SJCRH30 (cell line): ENCODE measurements at regions not wholly inside any gene's neighbourhood (a gene's known extent, or its start where the extent isn't known, plus 50 kb on each side); places are given as distances from the start of the nearest gene placed in this dataset.

Experiments
- DNase-seq, 2 experiments: peaks; one replicate each; pipeline ENCODE4 v3.0.0-alpha.2; 2015 to 2020
- H3K27ac ChIP-seq: fragments of 250-450 bp; sonication (Bioruptor Pico); 2 replicates; pipeline ENCODE4 v1.5.1; 2020; ENCODE audit warnings: mild to moderate bottlenecking, moderate library complexity
- H3K27me3 ChIP-seq: fragments of 250-450 bp; sonication (Bioruptor Pico); 2 replicates; pipeline ENCODE4 v1.5.1; 2020; ENCODE audit warnings: mild to moderate bottlenecking, moderate library complexity
- H3K36me3 ChIP-seq: fragments of 250-450 bp; sonication (Bioruptor Pico); 2 replicates; pipeline ENCODE4 v1.5.1; 2020; ENCODE audit warnings: mild to moderate bottlenecking, moderate library complexity
- H3K4me1 ChIP-seq: fragments of 250-450 bp; sonication (Bioruptor Pico); 2 replicates; pipeline ENCODE4 v1.5.1; 2020; ENCODE audit warnings: mild to moderate bottlenecking, moderate library complexity
- H3K4me3 ChIP-seq: fragments of 250-450 bp; sonication (Bioruptor Pico); 2 replicates; pipeline ENCODE4 v1.5.1; 2020; ENCODE audit warnings: mild to moderate bottlenecking, moderate library complexity
- H3K9me3 ChIP-seq: fragments of 250-450 bp; sonication (Bioruptor Pico); replicated peaks from 2 replicates; pipeline ENCODE4 v1.5.1; 2020; ENCODE audit warnings: mild to moderate bottlenecking, moderate library complexity

GRCh38 chr9:81289622-81290021 is 399.7 kb downstream of the TLE1 start:
- no peaks in the 10 kb centered on the region; the same call in 1 of the 2 replicates for H3K9me3 ChIP-seq
- no peaks in the 10 kb centered on the region for H3K27me3 ChIP-seq
- H3K27ac ChIP-seq, result no peak overlapping the region
- no peaks in the 10 kb centered on the region for H3K36me3 ChIP-seq
- no peak for DNase-seq
- H3K4me1 ChIP-seq, result peaks cover 10% of the 10 kb centered on the region; the same call in 1 of the 2 replicates
- H3K4me3 ChIP-seq, result no peak overlapping the region

- Histone ChIP-seq H3K36me3 (no peaks in the 10 kb centered on the region), H3K27ac (no peak overlapping the region), H3K27me3 (no peaks in the 10 kb centered on the region), H3K9me3 (peaks cover 3% of the 10 kb centered on the region), H3K4me1 (peaks cover 25% of the 10 kb centered on the region), H3K4me3 (no peak overlapping the region)
- DNase-seq, result no peak
These were observed 421.3 kb downstream of the TLE1 start for GRCh38 chr9:81268048-81268447.

DNA sequence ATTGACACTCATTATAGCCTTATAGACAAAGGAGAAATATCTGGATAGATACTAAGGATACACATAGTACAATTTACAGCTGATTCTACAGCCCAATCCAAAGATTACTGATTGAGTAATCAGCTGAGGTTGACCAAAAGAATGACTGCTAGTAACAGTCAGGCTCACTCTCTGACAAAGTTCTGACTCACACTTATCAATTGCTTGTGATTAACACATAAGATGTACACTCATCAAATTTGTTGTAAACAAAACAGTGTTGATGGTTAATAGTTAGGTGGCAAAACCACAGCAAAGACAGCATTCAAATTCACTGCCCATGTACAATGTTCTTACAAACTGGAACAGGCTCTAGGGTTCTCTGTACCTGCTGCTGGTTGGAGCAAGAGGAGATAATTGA is 422.7 kb downstream of the TLE1 start:
- Histone ChIP-seq H3K4me1 (peaks cover 25% of the 10 kb centered on the region), H3K9me3 (peaks cover 3% of the 10 kb centered on the region), H3K4me3 (no peak overlapping the region), H3K27me3 (no peaks in the 10 kb centered on the region), H3K27ac (no peak overlapping the region), H3K36me3 (no peaks in the 10 kb centered on the region)
- no peak for DNase-seq

- peak; percentile 6 to 23 for DNase-seq
- Histone ChIP-seq H3K4me3 (no peak overlapping the region), H3K27me3 (no peaks in the 10 kb centered on the region), H3K36me3 (no peaks in the 10 kb centered on the region), H3K9me3 (peaks cover 3% of the 10 kb centered on the region), H3K4me1 (peaks cover 25% of the 10 kb centered on the region), H3K27ac (no peak overlapping the region)
These were observed 423.3 kb downstream of the TLE1 start for GRCh38 chr9:81266086-81266485.

DNA sequence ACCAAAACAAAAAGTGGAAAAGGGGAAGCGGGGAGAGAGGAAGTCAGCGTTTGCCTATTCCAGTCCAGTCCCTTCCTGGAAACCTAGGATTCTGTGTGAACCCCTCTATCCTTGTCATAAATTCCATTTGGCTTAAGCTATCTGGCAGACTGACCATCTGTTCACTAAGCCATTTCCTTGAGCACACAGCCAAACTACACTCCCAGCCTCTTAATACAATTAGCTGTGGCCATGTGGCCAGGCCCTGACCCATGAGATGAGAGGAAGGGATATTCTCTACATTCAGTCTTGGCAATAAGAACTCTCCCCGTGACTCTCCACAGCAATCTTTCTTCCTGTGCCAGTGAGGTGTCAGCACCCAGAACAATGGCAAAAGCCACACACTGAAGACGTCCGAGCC is 424.8 kb downstream of the TLE1 start:
- Histone ChIP-seq H3K9me3 (peaks cover 3% of the 10 kb centered on the region), H3K27ac (peak overlapping the region; percentile 82), H3K27me3 (no peaks in the 10 kb centered on the region), H3K4me1 (peaks cover 25% of the 10 kb centered on the region), H3K36me3 (no peaks in the 10 kb centered on the region), H3K4me3 (no peak overlapping the region)
- peak; percentile 80 to 90 for DNase-seq

DNA sequence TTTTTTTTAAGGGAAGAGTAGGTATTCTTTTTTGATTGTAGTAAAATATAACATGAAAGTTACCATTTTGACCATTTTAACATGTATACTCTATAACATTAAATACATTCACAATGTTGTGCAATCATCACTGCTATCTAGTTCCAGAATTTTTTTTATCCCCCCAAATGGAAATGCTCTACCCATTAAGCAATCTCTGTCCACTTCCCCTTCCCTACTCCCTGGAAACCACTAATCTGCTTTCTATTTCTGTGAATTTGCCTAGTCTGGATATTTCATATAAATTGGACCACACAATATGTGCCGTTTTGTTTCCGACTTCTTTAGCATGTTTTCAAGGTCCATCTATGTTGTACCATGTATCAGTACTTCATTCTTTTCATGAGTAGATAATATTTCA is 429.5 kb downstream of the TLE1 start:
- H3K9me3 ChIP-seq, result no peaks in the 10 kb centered on the region
- no peaks in the 10 kb centered on the region for H3K27me3 ChIP-seq
- H3K4me3 ChIP-seq, result no peak overlapping the region
- peaks cover 13% of the 10 kb centered on the region for H3K4me1 ChIP-seq
- no peak overlapping the region for H3K27ac ChIP-seq
- H3K36me3 ChIP-seq, result no peaks in the 10 kb centered on the region
- DNase-seq, result no peak

DNA sequence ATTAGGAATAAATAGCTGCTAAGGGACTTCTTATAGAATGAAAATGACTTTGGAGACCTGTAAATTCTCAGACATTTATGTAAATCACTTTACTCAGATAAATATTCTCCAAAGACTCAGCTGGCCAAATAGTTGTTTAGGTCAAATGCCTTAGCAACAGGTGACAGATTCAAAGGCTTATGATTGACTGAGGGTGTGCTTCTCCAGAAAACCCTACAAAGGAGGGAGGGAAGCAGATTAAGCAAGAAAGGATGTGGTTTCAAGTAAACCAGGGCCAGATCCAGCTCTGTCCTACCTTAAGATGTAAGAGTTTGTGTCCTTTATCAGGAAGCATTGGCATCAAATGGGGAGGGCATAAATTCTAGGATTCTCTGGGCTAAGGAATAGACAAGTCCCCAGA is 433.0 kb downstream of the TLE1 start:
- no peaks in the 10 kb centered on the region for H3K27me3 ChIP-seq
- no peaks in the 10 kb centered on the region for H3K36me3 ChIP-seq
- no peaks in the 10 kb centered on the region for H3K9me3 ChIP-seq
- no peak for DNase-seq
- 0 out of 2 replicates have a peak, but pooled peaks cover 3% of the 10 kb centered on the region for H3K4me1 ChIP-seq
- H3K4me3 ChIP-seq, result no peak overlapping the region
- no peak overlapping the region for H3K27ac ChIP-seq

DNA sequence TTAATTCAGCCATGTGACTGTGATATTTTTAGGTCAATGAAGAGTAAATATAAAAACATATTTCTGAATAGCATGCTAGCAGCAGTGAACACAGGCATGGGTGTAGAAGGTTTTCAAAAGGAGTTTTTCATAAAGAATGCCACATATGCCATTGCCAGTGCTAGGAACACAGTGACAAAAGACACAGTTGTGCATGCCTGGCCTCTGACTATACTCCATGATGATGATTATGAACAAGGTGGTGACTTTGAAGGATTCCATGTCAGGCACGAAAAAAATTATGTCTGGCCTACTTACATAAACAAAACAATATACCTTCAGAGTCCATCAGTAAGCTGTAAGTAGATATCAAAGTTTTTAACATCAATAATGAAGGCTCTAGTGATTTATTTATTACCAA is 438.7 kb downstream of the TLE1 start:
- Histone ChIP-seq H3K27ac (no peak overlapping the region), H3K9me3 (0 out of 2 replicates have a peak, but pooled peaks cover 3% of the 10 kb centered on the region), H3K36me3 (no peaks in the 10 kb centered on the region), H3K4me1 (no peaks in the 10 kb centered on the region), H3K4me3 (no peak overlapping the region), H3K27me3 (no peaks in the 10 kb centered on the region)
- DNase-seq, result no peak

DNA sequence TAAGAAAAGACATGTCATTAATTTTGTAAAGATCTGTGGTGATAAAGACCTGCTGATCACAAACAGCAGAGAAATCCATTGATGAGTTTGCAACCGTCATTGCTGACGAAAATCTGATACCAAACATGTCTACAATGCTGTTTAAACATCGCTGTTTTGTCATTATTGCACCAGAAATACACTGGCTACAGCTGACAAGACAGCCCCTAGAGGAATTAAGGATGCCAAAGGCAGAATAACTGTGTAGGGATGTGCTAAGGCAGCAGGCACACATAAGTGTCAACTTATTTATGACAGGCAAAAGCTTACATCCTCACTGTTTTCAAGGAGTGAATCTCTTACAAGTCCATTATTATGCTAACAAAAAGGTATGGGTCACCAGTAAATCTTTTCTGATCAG is 439.3 kb downstream of the TLE1 start:
- DNase-seq, result no peak
- no peak overlapping the region for H3K27ac ChIP-seq

DNA sequence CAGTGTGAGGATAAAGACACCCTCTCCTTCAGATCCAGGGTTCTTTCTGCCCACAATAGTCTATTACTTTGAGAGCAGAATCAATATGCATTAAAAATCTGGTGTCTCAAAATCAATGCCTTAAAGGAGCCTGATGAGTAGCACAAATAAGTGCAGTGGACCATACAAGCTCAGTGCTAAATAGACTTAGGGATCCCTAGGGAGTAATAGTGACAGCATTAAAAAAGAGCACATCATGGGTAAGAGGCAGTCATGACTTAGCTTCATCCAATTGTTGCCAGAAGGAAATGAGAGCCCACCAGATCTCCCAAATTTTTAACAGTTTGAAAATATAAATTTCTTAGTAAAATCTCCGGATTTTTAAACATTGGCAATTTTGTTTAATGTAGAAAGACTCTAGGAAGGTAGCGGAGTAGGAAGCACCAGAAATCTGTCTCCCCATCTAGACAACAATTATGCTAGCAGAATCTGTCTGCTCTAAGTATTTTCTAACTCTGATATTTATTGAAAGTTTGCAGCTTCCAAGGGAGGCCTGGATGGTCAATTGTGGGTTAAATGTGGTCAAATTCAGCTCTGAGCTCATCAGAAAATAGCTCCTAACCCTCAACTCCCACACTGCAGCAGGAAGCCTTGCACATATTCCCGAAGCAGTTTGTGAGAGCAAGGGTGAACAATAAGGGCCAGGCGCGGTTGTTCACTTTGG is 443.9 kb downstream of the TLE1 start:
- no peak for DNase-seq
- no peaks in the 10 kb centered on the region for H3K4me1 ChIP-seq
- no peaks in the 10 kb centered on the region for H3K27me3 ChIP-seq
- no peak overlapping the region for H3K4me3 ChIP-seq
- H3K27ac ChIP-seq, result no peak overlapping the region
- H3K9me3 ChIP-seq, result 0 out of 2 replicates have a peak, but pooled peaks cover 3% of the 10 kb centered on the region
- no peaks in the 10 kb centered on the region for H3K36me3 ChIP-seq

More for the DNA sequence above, 439.3 kb downstream of the TLE1 start:
- Histone ChIP-seq H3K36me3 (no peaks in the 10 kb centered on the region), H3K27me3 (no peaks in the 10 kb centered on the region), H3K9me3 (0 out of 2 replicates have a peak, but pooled peaks cover 3% of the 10 kb centered on the region), H3K4me1 (no peaks in the 10 kb centered on the region), H3K4me3 (no peak overlapping the region)

DNA sequence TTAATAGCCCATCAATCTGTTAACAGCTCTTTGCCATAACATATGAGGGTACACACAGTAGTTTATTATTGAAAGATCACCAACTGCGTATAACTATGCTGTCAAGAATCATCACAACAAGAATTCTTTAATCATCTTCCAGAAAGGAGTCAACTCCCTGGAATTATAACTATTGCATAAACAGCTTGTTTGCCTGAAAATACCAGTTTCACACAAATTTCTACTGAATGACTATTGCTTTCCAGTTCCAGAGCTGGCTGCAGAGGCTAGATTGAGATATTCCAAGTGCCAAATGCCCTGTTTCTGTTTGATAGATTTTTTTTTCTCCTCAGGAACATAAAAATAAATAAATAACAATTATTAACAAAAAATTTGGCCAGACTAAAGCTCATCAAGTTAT is 444.7 kb downstream of the TLE1 start:
- Histone ChIP-seq H3K36me3 (no peaks in the 10 kb centered on the region), H3K4me3 (no peak overlapping the region), H3K9me3 (0 out of 2 replicates have a peak, but pooled peaks cover 3% of the 10 kb centered on the region), H3K4me1 (no peaks in the 10 kb centered on the region), H3K27ac (no peak overlapping the region), H3K27me3 (no peaks in the 10 kb centered on the region)
- no peak for DNase-seq

DNA sequence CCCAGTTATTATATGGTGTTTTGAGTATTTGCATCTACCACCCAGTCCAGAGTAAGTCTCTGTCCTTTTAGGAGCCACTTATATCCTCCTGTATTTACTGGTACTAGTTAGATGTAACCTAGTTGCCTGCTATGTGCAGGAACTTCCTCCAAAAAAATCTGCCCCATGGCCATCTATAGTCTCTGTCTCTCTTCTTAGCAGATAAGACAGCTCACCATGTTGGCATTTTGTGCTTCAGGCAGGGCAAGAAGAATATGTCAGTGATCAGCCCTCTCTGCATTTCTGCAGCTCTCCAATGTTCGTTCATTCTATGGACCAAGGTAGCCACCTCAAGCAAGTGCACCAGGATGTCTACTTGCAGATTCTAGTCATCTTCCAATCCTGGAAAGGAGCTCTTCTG is 446.5 kb downstream of the TLE1 start:
- no peak for DNase-seq
- Histone ChIP-seq H3K27me3 (no peaks in the 10 kb centered on the region), H3K27ac (no peak overlapping the region), H3K4me1 (no peaks in the 10 kb centered on the region), H3K4me3 (no peak overlapping the region), H3K36me3 (no peaks in the 10 kb centered on the region), H3K9me3 (no peaks in the 10 kb centered on the region)

DNA sequence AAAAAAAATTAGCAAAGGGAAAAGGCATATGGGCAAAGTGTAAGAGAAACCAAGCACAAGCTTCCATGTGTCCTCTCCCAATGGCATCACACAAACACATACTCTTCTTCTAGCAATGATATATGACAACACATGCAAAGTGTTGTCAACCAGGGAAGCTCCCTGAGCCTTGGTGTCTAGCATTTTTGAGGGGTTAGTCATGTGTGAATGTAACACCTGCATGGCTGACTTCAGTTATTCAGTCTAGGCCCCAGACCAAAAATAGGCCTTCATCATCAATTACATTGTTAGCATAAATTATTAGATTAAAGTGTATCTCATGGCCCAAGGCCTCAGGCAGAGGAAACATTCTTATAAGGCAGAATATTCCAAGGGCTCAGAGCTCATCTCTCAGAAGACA is 450.0 kb downstream of the TLE1 start:
- no peak for DNase-seq
- Histone ChIP-seq H3K27ac (no peak overlapping the region), H3K9me3 (no peaks in the 10 kb centered on the region), H3K36me3 (no peaks in the 10 kb centered on the region), H3K4me1 (no peaks in the 10 kb centered on the region), H3K4me3 (no peak overlapping the region), H3K27me3 (no peaks in the 10 kb centered on the region)

DNA sequence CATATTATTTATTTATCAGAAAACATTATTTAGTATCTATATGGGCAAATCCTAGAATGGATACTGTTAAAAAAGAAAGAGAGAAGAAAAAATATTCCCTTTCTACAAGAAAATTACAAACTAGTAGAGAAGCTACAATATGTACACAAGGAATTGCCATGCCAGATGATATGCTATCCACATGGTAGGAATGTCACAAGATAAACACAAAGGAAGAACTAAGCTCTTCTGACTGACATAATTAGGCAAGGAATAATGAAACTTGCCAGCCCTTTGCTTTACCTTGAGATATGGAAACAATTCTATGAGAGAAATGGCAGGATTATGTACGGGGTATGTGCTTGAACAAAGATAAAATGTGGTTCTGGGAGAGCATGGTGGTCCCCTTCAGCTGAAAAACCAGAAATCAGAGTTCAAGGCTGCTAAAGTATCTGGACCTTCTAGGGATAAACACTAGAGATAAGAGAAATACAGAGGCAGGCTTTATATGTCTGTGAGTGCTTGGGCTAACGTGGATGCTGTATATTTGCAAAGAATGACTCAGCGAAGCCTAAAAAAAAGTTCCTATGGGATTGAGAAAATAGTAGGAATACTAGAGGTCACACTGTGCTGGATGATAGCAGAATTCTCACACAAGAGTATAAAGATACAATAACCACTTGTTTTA is 451.6 kb downstream of the TLE1 start:
- Histone ChIP-seq H3K9me3 (no peaks in the 10 kb centered on the region), H3K4me3 (no peak overlapping the region), H3K27me3 (no peaks in the 10 kb centered on the region), H3K4me1 (no peaks in the 10 kb centered on the region), H3K27ac (no peak overlapping the region), H3K36me3 (no peaks in the 10 kb centered on the region)
- DNase-seq, result no peak

GRCh38 chr9:81234924-81235610 is 454.3 kb downstream of the TLE1 start:
- Histone ChIP-seq H3K4me3 (no peak overlapping the region), H3K4me1 (no peaks in the 10 kb centered on the region), H3K27me3 (no peaks in the 10 kb centered on the region), H3K9me3 (no peaks in the 10 kb centered on the region), H3K27ac (no peak overlapping the region), H3K36me3 (no peaks in the 10 kb centered on the region)
- no peak for DNase-seq
